ENCODE measurements at regions not wholly inside any gene's neighbourhood (a gene's known extent, or its start where the extent isn't known, plus 50 kb on each side); places are given as distances from the start of the nearest gene placed in this dataset.

GRCh38 chr9:629146-629545 is 212.4 kb upstream of the DMRT1 start:
- TF ChIP-seq POLR2A (IDR thresholded peaks at IDR 0.05) (no peak), CTCF (IDR thresholded peaks at IDR 0.05) (no peak)
